OCI-LY1 (cell line): ENCODE measurements at regions not wholly inside any gene's neighbourhood (a gene's known extent, or its start where the extent isn't known, plus 50 kb on each side); places are given as distances from the start of the nearest gene placed in this dataset.

Source experiments
- H2AFZ ChIP-seq: fragments of 200-600 bp; sonication (generic), shearing (Covaris generic); 2 replicates; pipeline ENCODE4 v1.6.0; 2014; ENCODE audit warnings: antibody characterized with exemption, mild to moderate bottlenecking, low read length
- H3F3A ChIP-seq: fragments of 200-600 bp; sonication (generic), shearing (Covaris generic); 2 replicates; pipeline ENCODE4 v1.6.0; 2014; ENCODE audit warnings: mild to moderate bottlenecking, antibody characterized with exemption, low read length, moderate library complexity; ENCODE audit not compliant: insufficient read depth
- H3K27ac ChIP-seq: fragments of 200-600 bp; sonication (generic); 2 replicates; pipeline ENCODE4 v1.5.1; 2014; ENCODE audit warnings: low read length, mixed run types, mild to moderate bottlenecking, low read depth; ENCODE audit not compliant: poor library complexity, severe bottlenecking
- H3K27me3 ChIP-seq: fragments of 200-600 bp; sonication (generic); 2 replicates; pipeline ENCODE4 v1.6.0; 2014; ENCODE audit warnings: antibody characterized with exemption, mild to moderate bottlenecking, low read length, moderate library complexity; ENCODE audit not compliant: insufficient read depth
- H3K36me3 ChIP-seq: fragments of 200-600 bp; sonication (generic); 2 replicates; pipeline ENCODE4 v1.6.1; 2014; ENCODE audit warnings: mild to moderate bottlenecking, antibody characterized with exemption, low read length, moderate library complexity, mixed read lengths; ENCODE audit not compliant: insufficient read depth
- H3K4me1 ChIP-seq: fragments of 200-600 bp; sonication (generic); 2 replicates; pipeline ENCODE4 v1.5.1; 2014; ENCODE audit warnings: mild to moderate bottlenecking, low read length, moderate library complexity; ENCODE audit not compliant: insufficient read depth, severe bottlenecking
- H3K4me2 ChIP-seq: fragments of 200-600 bp; sonication (generic), shearing (Covaris generic); 2 replicates; pipeline ENCODE4 v1.6.1; 2014; ENCODE audit warnings: low read length
- H3K4me3 ChIP-seq: fragments of 200-600 bp; sonication (generic); 2 replicates; pipeline ENCODE4 v1.5.1; 2014; ENCODE audit warnings: low read length, low read depth, mild to moderate bottlenecking, mixed read lengths; ENCODE audit not compliant: poor library complexity, severe bottlenecking
- H3K79me2 ChIP-seq: fragments of 200-600 bp; shearing (Covaris generic); 2 replicates; pipeline ENCODE4 v1.6.1; 2016; ENCODE audit warnings: mixed run types, low read length, mixed read lengths; ENCODE audit not compliant: insufficient read depth
- H3K9ac ChIP-seq: fragments of 200-600 bp; sonication (generic), shearing (Covaris generic); 2 replicates; pipeline ENCODE4 v1.6.1; 2014; ENCODE audit warnings: mild to moderate bottlenecking, low read length, mixed read lengths
- H3K9me2 ChIP-seq: fragments of 200-600 bp; sonication (generic), shearing (Covaris generic); 2 replicates; pipeline ENCODE4 v1.6.1; 2014; ENCODE audit warnings: low read depth, mild to moderate bottlenecking, low read length, mixed read lengths
- H3K9me3 ChIP-seq: fragments of 200-600 bp; shearing (Covaris generic); 2 replicates; pipeline ENCODE4 v1.6.1; 2014; ENCODE audit warnings: low read length, mixed read lengths
- H4K20me1 ChIP-seq: fragments of 200-600 bp; sonication (generic), shearing (Covaris generic); 2 replicates; pipeline ENCODE4 v1.6.0; 2016; ENCODE audit warnings: mild to moderate bottlenecking, low read length; ENCODE audit not compliant: insufficient read depth
- CTCF ChIP-seq: fragments of 200-600 bp; sonication (generic), shearing (Covaris generic); IDR thresholded peaks from 2 replicates; pipeline ENCODE4 v1.5.1; 2017; ENCODE audit warnings: mild to moderate bottlenecking, antibody characterized with exemption, low read length, moderate library complexity, mixed read lengths
- EZH2 ChIP-seq: fragments of 200-600 bp; sonication (generic), shearing (Covaris generic); IDR thresholded peaks from 2 replicates; pipeline ENCODE4 v1.8.0; 2017; ENCODE audit warnings: borderline replicate concordance, mixed run types, mild to moderate bottlenecking, antibody characterized with exemption, low read length, moderate library complexity, mixed read lengths

GRCh38 chr13:20340136-20340758 is 108.1 kb upstream of the GJB6 start:
- Histone ChIP-seq H3K4me1 (no peaks in the 10 kb centered on the region), H3K36me3 (no peaks in the 10 kb centered on the region), H3K79me2 (no peaks in the 10 kb centered on the region), H3K27me3 (no peaks in the 10 kb centered on the region; the same call in 1 of the 2 replicates), H3K4me3 (no peak overlapping the region), H3K9me3 (no peaks in the 10 kb centered on the region), H3K9me2 (no peaks in the 10 kb centered on the region), H3K4me2 (no peak overlapping the region), H3K27ac (no peak overlapping the region), H2AFZ (no peak overlapping the region), H3F3A (no peaks in the 10 kb centered on the region), H4K20me1 (no peaks in the 10 kb centered on the region), H3K9ac (no peak overlapping the region)
- TF ChIP-seq CTCF (no peak), EZH2 (no peak)

GRCh38 chr13:20337884-20338551 is 105.9 kb upstream of the GJB6 start:
- Histone ChIP-seq H3K9me2 (no peaks in the 10 kb centered on the region), H3K27ac (no peak overlapping the region), H4K20me1 (no peaks in the 10 kb centered on the region), H3K36me3 (no peaks in the 10 kb centered on the region), H3K4me3 (no peak overlapping the region), H3K27me3 (no peaks in the 10 kb centered on the region), H3K9me3 (no peaks in the 10 kb centered on the region), H3K79me2 (no peaks in the 10 kb centered on the region), H2AFZ (no peak overlapping the region), H3K4me2 (no peak overlapping the region), H3F3A (no peaks in the 10 kb centered on the region), H3K9ac (no peak overlapping the region), H3K4me1 (no peaks in the 10 kb centered on the region)
- TF ChIP-seq EZH2: no peak
- TF ChIP-seq CTCF: no peak

GRCh38 chr13:20336761-20337160 is 104.6 kb upstream of the GJB6 start:
- TF ChIP-seq EZH2 (no peak), CTCF (no peak)
- no peaks in the 10 kb centered on the region for H3K9me3 ChIP-seq
- H3F3A ChIP-seq: no peaks in the 10 kb centered on the region
- H4K20me1 ChIP-seq: no peaks in the 10 kb centered on the region
- H3K27ac ChIP-seq: no peak overlapping the region
- no peaks in the 10 kb centered on the region for H3K36me3 ChIP-seq
- H3K9me2 ChIP-seq: no peaks in the 10 kb centered on the region
- H3K27me3 ChIP-seq: no peaks in the 10 kb centered on the region
- no peaks in the 10 kb centered on the region for H3K79me2 ChIP-seq
- H3K4me1 ChIP-seq: no peaks in the 10 kb centered on the region
- no peak overlapping the region for H2AFZ ChIP-seq
- H3K4me2 ChIP-seq: no peak overlapping the region
- H3K4me3 ChIP-seq: no peak overlapping the region
- H3K9ac ChIP-seq: no peak overlapping the region
